Colonic mucosa (tissue), 4 donors: ENCODE measurements at regions not wholly inside any gene's neighbourhood (a gene's known extent, or its start where the extent isn't known, plus 50 kb on each side); places are given as distances from the start of the nearest gene placed in this dataset.

Experiments
- DNase-seq: peaks from one replicate; pipeline ENCODE4 v3.0.0-alpha.2; 2020
- H3K27ac ChIP-seq: fragments of 200-600 bp; one replicate; pipeline ENCODE4 v1.8.0; 2021
- H3K27me3 ChIP-seq: fragments of 200-600 bp; one replicate; pipeline ENCODE4 v1.8.0; 2021
- H3K36me3 ChIP-seq: fragments of 200-600 bp; one replicate; pipeline ENCODE4 v1.8.0; 2021
- H3K4me1 ChIP-seq: fragments of 200-600 bp; one replicate; pipeline ENCODE4 v1.8.0; 2021; ENCODE audit warnings: mild to moderate bottlenecking
- H3K4me3 ChIP-seq: fragments of 200-600 bp; one replicate; pipeline ENCODE4 v1.8.0; 2021
- H3K9ac ChIP-seq, 2 donors: one replicate each; pipeline ENCODE4 v1.7.0; 2013; ENCODE audit warnings: control low read depth in 2 of 2, low read depth in 2 of 2, low read length in 2 of 2
- H3K9me3 ChIP-seq: fragments of 200-600 bp; one replicate; pipeline ENCODE4 v1.8.0; 2021
- intact Hi-C: fragments of 100-400 bp; cut with DNase I; formaldehyde crosslinking; loops from one replicate; pipeline ENCODE4 v1.14.1; 2022
- TF ChIP-seq, protein P1 (sequence below): fragments of 200-600 bp; IDR thresholded peaks from one replicate; pipeline ENCODE4 v1.8.0; 2022; ENCODE audit warnings: antibody characterized with exemption, mild to moderate bottlenecking
- donor health status: healthy.
- donor health status: DM: no; HTN: no; CAD: no.
- donor health status: DM: no; HTN: no; CAD: no.

GRCh38 chr4:125489952-125490690 lies 175.4 kb downstream of the FAT4 start:
- DNase-seq = no peak
- no peak overlapping the region for H3K4me3 ChIP-seq
- TF ChIP-seq, protein P1, sequence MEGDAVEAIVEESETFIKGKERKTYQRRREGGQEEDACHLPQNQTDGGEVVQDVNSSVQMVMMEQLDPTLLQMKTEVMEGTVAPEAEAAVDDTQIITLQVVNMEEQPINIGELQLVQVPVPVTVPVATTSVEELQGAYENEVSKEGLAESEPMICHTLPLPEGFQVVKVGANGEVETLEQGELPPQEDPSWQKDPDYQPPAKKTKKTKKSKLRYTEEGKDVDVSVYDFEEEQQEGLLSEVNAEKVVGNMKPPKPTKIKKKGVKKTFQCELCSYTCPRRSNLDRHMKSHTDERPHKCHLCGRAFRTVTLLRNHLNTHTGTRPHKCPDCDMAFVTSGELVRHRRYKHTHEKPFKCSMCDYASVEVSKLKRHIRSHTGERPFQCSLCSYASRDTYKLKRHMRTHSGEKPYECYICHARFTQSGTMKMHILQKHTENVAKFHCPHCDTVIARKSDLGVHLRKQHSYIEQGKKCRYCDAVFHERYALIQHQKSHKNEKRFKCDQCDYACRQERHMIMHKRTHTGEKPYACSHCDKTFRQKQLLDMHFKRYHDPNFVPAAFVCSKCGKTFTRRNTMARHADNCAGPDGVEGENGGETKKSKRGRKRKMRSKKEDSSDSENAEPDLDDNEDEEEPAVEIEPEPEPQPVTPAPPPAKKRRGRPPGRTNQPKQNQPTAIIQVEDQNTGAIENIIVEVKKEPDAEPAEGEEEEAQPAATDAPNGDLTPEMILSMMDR = no peak
- no peak overlapping the region for H3K9ac ChIP-seq
- no peaks in the 10 kb centered on the region for H3K9me3 ChIP-seq
- H3K27ac ChIP-seq = no peak overlapping the region
- H3K27me3 ChIP-seq = no peaks in the 10 kb centered on the region
- H3K4me1 ChIP-seq = no peaks in the 10 kb centered on the region
- intact Hi-C loops = no loop called here
- H3K36me3 ChIP-seq = no peaks in the 10 kb centered on the region

GRCh38 chr4:125492957-125493356 lies 178.2 kb downstream of the FAT4 start:
- intact Hi-C loops = no loop called here
- TF ChIP-seq, protein P1 = no peak
- no peaks in the 10 kb centered on the region for H3K9me3 ChIP-seq
- no peaks in the 10 kb centered on the region for H3K27me3 ChIP-seq
- H3K27ac ChIP-seq = no peak overlapping the region
- H3K4me1 ChIP-seq = no peaks in the 10 kb centered on the region
- no peak overlapping the region for H3K4me3 ChIP-seq
- no peak overlapping the region for H3K9ac ChIP-seq
- DNase-seq = no peak
- no peaks in the 10 kb centered on the region for H3K36me3 ChIP-seq

DNA sequence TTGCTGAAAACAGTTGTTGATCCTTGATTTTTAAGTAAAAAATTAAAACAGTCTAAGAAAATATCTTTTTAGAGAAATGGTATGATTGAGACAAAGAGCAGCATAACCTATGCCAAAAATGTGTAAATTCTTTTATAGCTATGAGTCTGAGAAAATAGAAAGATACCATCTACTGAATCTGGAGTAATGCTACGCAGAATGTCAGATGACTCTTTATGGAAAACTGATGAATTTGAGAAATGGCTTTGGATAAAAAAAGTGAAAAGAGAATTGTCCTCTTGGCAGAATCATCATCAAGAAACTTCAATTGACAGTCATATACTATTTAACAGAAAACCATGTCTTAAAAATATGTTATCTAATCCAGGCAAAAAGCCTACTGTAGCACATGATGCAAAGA lies 183.1 kb downstream of the FAT4 start:
- H3K9me3 ChIP-seq = no peaks in the 10 kb centered on the region
- no peak for DNase-seq

GRCh38 chr4:125498981-125499380 lies 184.2 kb downstream of the FAT4 start:
- no peak for DNase-seq
- Histone ChIP-seq H3K9me3 (no peaks in the 10 kb centered on the region), H3K4me3 (no peak overlapping the region), H3K9ac (no peak overlapping the region), H3K27ac (no peak overlapping the region), H3K36me3 (no peaks in the 10 kb centered on the region), H3K27me3 (no peaks in the 10 kb centered on the region), H3K4me1 (no peaks in the 10 kb centered on the region)
- intact Hi-C loops = no loop called here
- TF ChIP-seq, protein P1 = no peak

More for the DNA sequence above, 183.1 kb downstream of the FAT4 start:
- TF ChIP-seq, protein P1 = no peak
- H3K27me3 ChIP-seq = no peaks in the 10 kb centered on the region
- H3K4me1 ChIP-seq = no peaks in the 10 kb centered on the region
- H3K36me3 ChIP-seq = no peaks in the 10 kb centered on the region
- no peak overlapping the region for H3K27ac ChIP-seq
- intact Hi-C loops = no loop called here
- no peak overlapping the region for H3K9ac ChIP-seq
- no peak overlapping the region for H3K4me3 ChIP-seq

DNA sequence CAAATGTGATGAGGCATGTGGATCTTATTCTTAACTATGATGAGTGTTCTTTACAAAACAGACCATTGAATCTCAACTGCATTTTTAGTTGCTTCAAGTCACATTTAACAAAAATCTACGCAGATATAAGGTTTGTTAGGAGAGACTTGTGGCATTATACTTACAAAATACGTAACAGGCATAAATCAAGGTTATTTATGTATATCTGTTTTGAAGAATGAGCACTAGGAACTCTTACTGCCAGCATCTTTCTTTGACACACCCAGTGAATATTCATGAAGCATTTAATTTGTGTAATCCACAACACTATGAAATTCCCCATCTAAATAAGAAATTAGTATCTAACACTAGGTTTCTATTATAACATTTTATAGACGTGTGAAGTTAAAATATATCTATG lies 186.3 kb downstream of the FAT4 start:
- Histone ChIP-seq H3K27me3 (no peaks in the 10 kb centered on the region), H3K4me3 (no peak overlapping the region), H3K9ac (no peak overlapping the region), H3K4me1 (no peaks in the 10 kb centered on the region), H3K9me3 (no peaks in the 10 kb centered on the region), H3K36me3 (no peaks in the 10 kb centered on the region), H3K27ac (no peak overlapping the region)
- DNase-seq = no peak
- TF ChIP-seq, protein P1 = no peak
- intact Hi-C loops = no loop called here
